GM12875 (cell line): ENCODE measurements at regions not wholly inside any gene's neighbourhood (a gene's known extent, or its start where the extent isn't known, plus 50 kb on each side); places are given as distances from the start of the nearest gene placed in this dataset.

Source experiments
- H3K4me3 ChIP-seq: one replicate; pipeline ENCODE4 v1.5.1; 2011; ENCODE audit warnings: low read depth, low read length, control low read depth
- TF ChIP-seq, protein P1 (sequence below): IDR thresholded peaks from 2 replicates; pipeline ENCODE4 v1.5.1; 2011; ENCODE audit warnings: low read depth, mild to moderate bottlenecking, control low read depth, inconsistent platforms, low read length, moderate library complexity, borderline replicate concordance; ENCODE audit not compliant: insufficient read depth

DNA sequence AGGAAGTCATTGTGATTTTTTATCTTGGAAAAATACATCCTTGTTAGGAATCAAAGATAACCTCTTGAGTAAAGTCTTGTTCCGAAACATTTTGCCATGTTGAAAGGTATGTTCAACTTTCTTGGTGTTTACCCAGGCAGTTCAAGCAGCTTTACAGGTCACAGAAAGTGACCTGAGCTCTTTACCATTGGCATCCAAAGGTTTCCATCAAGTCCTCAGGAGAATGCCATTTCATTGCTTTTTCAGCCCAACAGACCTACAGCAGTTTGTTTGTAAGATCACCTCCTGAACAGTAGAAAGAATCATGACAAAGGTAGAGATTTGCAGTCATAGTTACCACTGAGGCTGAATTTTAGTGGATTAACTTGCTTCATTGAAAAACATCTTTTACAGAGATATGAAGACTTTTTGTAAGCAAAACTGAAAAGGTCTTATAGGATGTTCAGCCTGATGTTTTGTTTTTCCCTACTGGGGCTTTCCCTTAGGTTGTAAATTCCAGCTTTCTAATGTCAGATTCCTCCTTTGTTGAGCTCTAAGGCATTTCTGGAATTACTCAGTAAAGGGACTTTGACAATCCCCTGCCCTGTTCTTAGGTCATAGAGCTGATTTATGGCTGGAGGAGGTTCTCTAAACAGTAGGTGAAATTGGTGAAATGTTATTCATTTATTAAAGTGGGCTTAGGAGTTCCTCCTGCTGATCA is 236.8 kb upstream of the RBMS1 start:
- TF ChIP-seq, protein P1, sequence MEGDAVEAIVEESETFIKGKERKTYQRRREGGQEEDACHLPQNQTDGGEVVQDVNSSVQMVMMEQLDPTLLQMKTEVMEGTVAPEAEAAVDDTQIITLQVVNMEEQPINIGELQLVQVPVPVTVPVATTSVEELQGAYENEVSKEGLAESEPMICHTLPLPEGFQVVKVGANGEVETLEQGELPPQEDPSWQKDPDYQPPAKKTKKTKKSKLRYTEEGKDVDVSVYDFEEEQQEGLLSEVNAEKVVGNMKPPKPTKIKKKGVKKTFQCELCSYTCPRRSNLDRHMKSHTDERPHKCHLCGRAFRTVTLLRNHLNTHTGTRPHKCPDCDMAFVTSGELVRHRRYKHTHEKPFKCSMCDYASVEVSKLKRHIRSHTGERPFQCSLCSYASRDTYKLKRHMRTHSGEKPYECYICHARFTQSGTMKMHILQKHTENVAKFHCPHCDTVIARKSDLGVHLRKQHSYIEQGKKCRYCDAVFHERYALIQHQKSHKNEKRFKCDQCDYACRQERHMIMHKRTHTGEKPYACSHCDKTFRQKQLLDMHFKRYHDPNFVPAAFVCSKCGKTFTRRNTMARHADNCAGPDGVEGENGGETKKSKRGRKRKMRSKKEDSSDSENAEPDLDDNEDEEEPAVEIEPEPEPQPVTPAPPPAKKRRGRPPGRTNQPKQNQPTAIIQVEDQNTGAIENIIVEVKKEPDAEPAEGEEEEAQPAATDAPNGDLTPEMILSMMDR, result no peak
- no peak overlapping the region for H3K4me3 ChIP-seq

DNA sequence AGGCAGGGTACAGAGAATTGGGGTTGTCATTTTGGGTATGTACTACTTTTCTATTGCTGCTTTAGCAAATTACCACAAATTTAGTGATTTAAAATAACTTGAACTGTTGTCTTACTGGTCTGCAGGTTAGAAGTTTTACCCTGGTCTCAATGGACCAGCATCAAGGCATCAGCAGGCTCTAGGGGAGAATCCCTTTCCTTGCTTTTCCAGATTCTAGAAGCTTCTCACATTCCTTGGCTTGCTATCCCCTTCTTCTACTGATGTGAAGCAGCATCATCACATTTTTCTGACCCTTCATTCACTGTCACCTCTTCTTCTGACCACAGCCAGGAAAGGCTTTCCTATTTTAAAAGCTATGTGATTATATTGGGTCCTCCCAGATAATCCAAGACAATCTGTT is 237.8 kb upstream of the RBMS1 start:
- TF ChIP-seq, protein P1, result no peak
- no peak overlapping the region for H3K4me3 ChIP-seq

DNA sequence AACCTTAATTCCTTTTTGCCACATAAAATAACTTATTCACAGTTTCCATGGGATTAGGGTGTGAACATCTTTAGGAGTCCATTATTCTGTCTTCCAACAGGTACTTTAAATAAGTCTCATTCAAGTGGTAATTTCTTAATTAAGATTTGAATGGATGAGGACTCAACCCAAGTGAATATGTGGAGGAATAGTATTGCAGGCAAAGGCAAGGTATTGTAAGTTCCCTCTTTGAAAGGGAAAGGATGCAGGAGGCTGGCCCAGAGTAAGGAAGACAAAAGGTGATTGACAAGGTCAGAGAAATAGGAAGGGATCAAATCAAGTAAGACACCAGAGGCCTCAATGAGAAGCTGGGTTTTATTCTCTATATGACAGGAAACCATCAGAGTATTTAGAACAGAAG is 238.2 kb upstream of the RBMS1 start:
- TF ChIP-seq, protein P1, result no peak
- H3K4me3 ChIP-seq, result no peak overlapping the region

DNA sequence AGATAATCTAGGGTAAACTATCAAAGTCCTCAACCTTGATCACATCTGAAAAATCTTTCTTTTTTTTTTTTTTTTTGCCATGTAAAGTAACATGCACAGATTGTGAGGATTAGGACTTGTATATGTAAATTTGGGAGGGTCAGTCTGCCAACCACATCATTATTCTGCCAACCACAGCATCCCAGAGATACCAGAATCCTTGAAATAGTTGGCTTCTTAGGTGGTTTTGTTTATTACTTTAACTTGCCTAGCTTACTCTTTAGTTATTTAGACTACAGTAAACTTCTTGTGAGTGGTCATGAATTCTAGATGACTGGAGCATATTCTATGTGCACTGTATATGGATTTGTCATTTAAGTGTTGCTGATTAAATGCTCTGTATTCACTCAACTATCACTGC is 242.1 kb upstream of the RBMS1 start:
- no peak overlapping the region for H3K4me3 ChIP-seq

DNA sequence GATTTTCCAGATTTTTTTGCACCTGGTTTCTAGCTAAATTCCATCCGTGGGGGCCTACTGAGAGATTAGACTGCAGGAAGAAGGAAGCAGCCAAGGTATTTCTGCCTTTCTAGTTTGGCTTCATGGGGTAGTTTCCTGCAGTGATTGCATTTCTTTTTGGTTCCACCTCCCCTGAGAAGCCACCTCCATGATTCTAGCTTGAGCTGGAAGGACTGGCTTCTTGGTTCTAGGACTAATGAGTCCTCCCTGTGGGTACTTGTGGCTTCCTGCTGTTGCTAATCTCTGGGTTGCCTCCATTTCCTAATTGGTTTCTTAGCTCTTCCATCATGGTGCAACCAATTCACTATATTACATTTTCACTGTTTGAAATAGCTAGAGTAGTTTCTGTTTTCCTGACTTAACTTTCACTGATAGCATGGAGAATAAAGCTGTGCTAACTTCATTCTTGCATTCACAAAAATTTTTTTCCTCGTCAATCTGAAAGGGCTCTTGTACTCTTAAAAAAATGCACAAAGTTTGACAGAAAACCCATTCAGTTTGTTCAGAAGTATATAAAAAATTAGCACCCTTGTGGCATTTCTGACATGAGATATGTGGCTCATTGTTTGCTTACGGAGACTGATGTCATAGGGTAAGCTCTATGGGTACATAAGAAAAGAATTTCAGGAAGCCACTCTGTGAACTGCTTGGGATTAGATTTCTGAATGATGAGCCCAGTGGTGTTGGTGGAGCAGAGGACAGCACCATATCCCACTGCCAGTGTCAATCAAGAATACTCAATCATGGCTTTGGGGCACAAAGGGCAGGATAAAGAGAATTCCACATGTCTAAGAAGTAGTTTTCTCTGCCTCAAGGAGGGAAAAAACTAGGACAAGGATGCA is 242.8 kb upstream of the RBMS1 start:
- TF ChIP-seq, protein P1, result no peak
- no peak overlapping the region for H3K4me3 ChIP-seq

More for the DNA sequence above, 242.1 kb upstream of the RBMS1 start:
- TF ChIP-seq, protein P1, result no peak

DNA sequence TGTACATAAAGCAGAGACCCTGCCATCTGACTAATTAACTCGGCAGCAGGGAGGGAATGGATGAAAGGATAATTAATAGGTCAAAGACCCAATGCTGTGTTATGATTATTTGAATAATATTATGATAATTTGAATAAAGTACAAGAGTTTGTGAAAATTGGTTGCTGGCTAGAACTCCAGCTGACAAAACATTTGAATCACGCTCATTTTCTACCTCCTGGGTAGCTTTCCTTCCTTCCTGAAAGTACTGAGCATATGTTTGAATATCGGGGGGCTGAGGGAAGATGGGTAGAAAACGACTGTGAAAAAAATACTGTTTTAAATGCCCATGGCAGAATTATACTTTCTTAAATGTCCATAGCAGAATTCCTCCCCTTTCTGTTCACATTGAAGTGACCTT is 243.6 kb upstream of the RBMS1 start:
- H3K4me3 ChIP-seq, result no peak overlapping the region
- TF ChIP-seq, protein P1, result no peak
